Prostate gland (tissue), 2 donors: ENCODE measurements at regions not wholly inside any gene's neighbourhood (a gene's known extent, or its start where the extent isn't known, plus 50 kb on each side); places are given as distances from the start of the nearest gene placed in this dataset.
"Not testable (repeated sequence)": the region's sequence is repeated elsewhere in the genome, so short reads cannot be mapped to it uniquely, and the experiment has no call there.

ENCODE experiments used
- DNase-seq: peaks from one replicate; pipeline ENCODE4 v3.0.0-alpha.2; 2019; ENCODE audit warnings: low spot score
- H3K27ac ChIP-seq, 2 donors: fragments of 200-600 bp; sonication (generic); 2 replicates each; pipeline ENCODE4 v1.5.1; 2017 to 2019
- H3K27me3 ChIP-seq: fragments of 200-600 bp; sonication (generic); replicated peaks from 2 replicates; pipeline ENCODE4 v1.5.1; 2019; ENCODE audit not compliant: insufficient read depth
- H3K36me3 ChIP-seq, 2 donors: fragments of 200-600 bp; sonication (generic); 1 replicate in 1 of 2; 2 replicates in 1 of 2; pipeline versions ENCODE4 v1.5.1 to v1.8.1; 2017 to 2019
- H3K4me1 ChIP-seq: fragments of 200-600 bp; sonication (generic); replicated peaks from 2 replicates; pipeline ENCODE4 v1.5.1; 2019
- H3K4me3 ChIP-seq, 2 donors: fragments of 200-600 bp; sonication (generic); 2 replicates each; pipeline ENCODE4 v1.5.1; 2017 to 2019
- H3K9me3 ChIP-seq: fragments of 200-600 bp; sonication (generic); 2 replicates; pipeline ENCODE4 v1.5.1; 2017
- CTCF ChIP-seq, 4 experiments: fragments of 200-600 bp in 2 of 4; fragments of 450-650 bp in 2 of 4; sonication (generic) in 2 of 4; IDR thresholded peaks; 1 replicate in 3 of 4; 2 replicates in 1 of 4; pipeline ENCODE4 v1.5.1; 2016 to 2019; ENCODE audit warnings: antibody characterized with exemption in 4 of 4, mild to moderate bottlenecking in 2 of 4, moderate library complexity in 2 of 4
- POLR2A ChIP-seq: fragments of 450-650 bp; IDR thresholded peaks from one replicate; pipeline ENCODE4 v1.6.1; 2016; ENCODE audit warnings: antibody characterized with exemption, mild to moderate bottlenecking
- POLR2AphosphoS5 ChIP-seq: sonication (generic); formaldehyde crosslinking; IDR thresholded peaks from one replicate; pipeline ENCODE4 v1.6.1; 2017; ENCODE audit warnings: antibody characterized with exemption
- WGBS: methylation state at CpG from one replicate; pipeline ENCODE4 v1.1.5; 2018; 5-methylcytosine and 5-hydroxymethylcytosine counted together
- intact Hi-C: fragments of 100-400 bp; cut with DNase I; formaldehyde crosslinking; loops from one replicate; pipeline ENCODE4 v1.14.2; 2022

DNA sequence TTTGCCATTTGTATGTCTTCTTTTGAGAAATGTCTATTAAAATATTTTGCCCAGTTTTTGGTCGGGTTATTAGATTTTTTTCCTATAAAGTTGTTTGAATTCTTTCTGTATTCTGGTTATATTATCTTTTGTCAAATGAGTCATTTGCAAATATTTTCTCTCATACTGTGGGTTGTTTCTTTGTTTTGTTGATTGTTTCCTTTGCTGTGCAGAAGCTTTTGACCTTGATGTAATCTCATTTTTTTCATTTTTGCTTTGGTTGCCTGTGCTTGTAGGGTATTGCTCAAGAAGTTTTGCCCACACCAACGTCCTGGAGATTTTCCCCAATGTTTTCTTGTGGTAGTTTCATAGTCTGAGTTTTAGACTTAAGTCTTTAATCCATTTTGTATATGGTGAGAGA, 245.7 kb downstream of the ADCYAP1 start:
- TF ChIP-seq POLR2AphosphoS5 = no peak
- TF ChIP-seq CTCF (IDR thresholded peaks at IDR 0.05) = no peak
- TF ChIP-seq POLR2A = no peak
- intact Hi-C loops = no loop called here
- no peak for DNase-seq
- WGBS = 32% methylated on average over 2 of the region's 2 CpGs
- Histone ChIP-seq H3K4me1 (no peaks in the 10 kb centered on the region), H3K36me3 (no peaks in the 10 kb centered on the region), H3K9me3 (no peaks in the 10 kb centered on the region), H3K4me3 (no peak overlapping the region), H3K27ac (no peak overlapping the region), H3K27me3 (no peaks in the 10 kb centered on the region)

DNA sequence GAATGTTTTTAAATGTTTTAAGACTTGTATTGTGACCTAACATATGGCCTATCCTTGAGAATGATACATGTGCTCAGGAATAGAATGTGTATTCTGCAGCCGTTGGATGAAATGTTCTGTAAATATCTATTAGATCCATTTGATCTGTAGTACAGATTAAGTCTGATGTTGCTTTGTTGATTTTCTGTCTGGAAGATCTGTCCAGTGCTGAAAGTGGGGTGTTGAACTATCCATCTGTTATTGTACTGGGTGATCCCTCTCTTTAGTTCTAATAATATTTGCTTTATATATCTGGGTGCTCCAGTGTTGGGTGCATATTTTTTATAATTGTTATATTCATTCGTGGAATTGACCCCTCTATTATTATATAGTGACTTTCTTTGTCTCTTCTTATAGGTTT, 248.3 kb downstream of the ADCYAP1 start:
- H3K36me3 ChIP-seq, H3K9me3 ChIP-seq, H3K27me3 ChIP-seq, intact Hi-C loops, H3K27ac ChIP-seq, DNase-seq, H3K4me3 ChIP-seq, H3K4me1 ChIP-seq: not testable (repeated sequence)
- 35% methylated on average over 2 of the region's 2 CpGs for WGBS

- Histone ChIP-seq H3K27me3 (no peaks in the 10 kb centered on the region), H3K9me3 (no peaks in the 10 kb centered on the region), H3K4me1 (no peaks in the 10 kb centered on the region), H3K36me3 (no peaks in the 10 kb centered on the region), H3K27ac (no peak overlapping the region), H3K4me3 (no peak overlapping the region)
- no peak for DNase-seq
- 79% methylated on average over 4 of the region's 4 CpGs for WGBS
- TF ChIP-seq CTCF (IDR thresholded peaks at IDR 0.05) (no peak), POLR2AphosphoS5 (no peak), POLR2A (no peak)
- intact Hi-C loops = no loop called here
Observed at GRCh38 chr18:1173593-1173992, 268.9 kb downstream of the ADCYAP1 start.

GRCh38 chr18:1177232-1177631, 272.6 kb downstream of the ADCYAP1 start:
- TF ChIP-seq CTCF (IDR thresholded peaks at IDR 0.05) (no peak), POLR2AphosphoS5 (no peak), POLR2A (no peak)
- no peaks in the 10 kb centered on the region for H3K36me3 ChIP-seq
- no peaks in the 10 kb centered on the region for H3K27me3 ChIP-seq
- H3K27ac ChIP-seq = no peak overlapping the region
- no peak for DNase-seq
- H3K9me3 ChIP-seq = no peaks in the 10 kb centered on the region
- intact Hi-C loops = no loop called here
- H3K4me1 ChIP-seq = no peaks in the 10 kb centered on the region
- no peak overlapping the region for H3K4me3 ChIP-seq

DNA sequence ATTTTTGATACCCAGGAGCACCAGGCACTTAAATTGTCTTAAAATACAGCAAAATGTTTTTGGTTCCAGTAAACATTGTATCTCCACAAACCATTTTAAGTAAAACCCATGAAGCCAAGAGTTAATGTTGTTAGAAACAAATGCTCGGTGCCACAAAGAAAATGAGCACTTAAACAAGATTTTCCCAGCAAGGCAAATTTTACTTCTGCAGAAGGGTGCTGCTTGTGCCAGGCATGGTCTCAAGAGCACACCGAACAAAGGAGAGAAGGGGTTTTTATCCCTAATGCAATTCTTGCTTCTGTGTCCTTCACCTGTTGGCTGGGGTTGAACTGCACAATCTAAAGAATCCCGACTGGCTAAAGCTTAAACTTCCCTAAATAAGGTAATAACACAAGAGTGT, 286.7 kb downstream of the ADCYAP1 start:
- TF ChIP-seq POLR2AphosphoS5 (no peak), CTCF (IDR thresholded peaks at IDR 0.05) (no peak), POLR2A (no peak)
- intact Hi-C loops = no loop called here
- H3K27ac ChIP-seq = no peak overlapping the region
- no peaks in the 10 kb centered on the region for H3K27me3 ChIP-seq
- 85% methylated on average over 3 of the region's 3 CpGs for WGBS
- H3K4me1 ChIP-seq = no peaks in the 10 kb centered on the region
- no peaks in the 10 kb centered on the region for H3K9me3 ChIP-seq
- no peak for DNase-seq
- H3K4me3 ChIP-seq = no peak overlapping the region
- no peaks in the 10 kb centered on the region for H3K36me3 ChIP-seq

DNA sequence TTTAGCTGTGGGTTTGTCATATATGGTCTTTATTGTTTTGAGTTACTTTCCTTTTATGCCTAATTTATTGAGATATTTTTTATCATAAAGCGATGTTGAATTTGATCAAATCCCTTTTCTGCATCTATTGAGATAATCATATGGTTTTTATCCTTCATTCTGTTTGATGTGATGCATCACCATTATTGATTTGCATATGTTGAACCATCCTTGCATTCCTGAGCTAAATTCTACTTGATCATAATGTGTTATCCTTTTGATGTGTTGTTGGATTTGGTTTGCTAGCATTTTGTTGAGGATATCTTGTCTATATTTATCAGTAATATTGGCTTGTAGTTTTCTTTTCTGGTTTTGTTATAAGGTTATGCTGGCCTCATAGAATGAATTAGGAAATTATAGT, 308.5 kb downstream of the ADCYAP1 start:
- TF ChIP-seq POLR2A = no peak
- no peak for TF ChIP-seq CTCF (IDR thresholded peaks at IDR 0.05)
- TF ChIP-seq POLR2AphosphoS5 = no peak
- no peaks in the 10 kb centered on the region for H3K9me3 ChIP-seq
- 98% methylated on average over 1 of the region's 1 CpG for WGBS

More for the DNA sequence above, 308.5 kb downstream of the ADCYAP1 start:
- Histone ChIP-seq H3K4me3 (no peak overlapping the region), H3K27ac (no peak overlapping the region), H3K4me1 (no peaks in the 10 kb centered on the region), H3K36me3 (no peaks in the 10 kb centered on the region), H3K27me3 (no peaks in the 10 kb centered on the region)
- intact Hi-C loops = no loop called here
- no peak for DNase-seq
